CD4-positive, alpha-beta T cell (primary cell): ENCODE measurements at regions not wholly inside any gene's neighbourhood (a gene's known extent, or its start where the extent isn't known, plus 50 kb on each side); places are given as distances from the start of the nearest gene placed in this dataset.

ENCODE experiments used
- ATAC-seq: fragments of 200-7000 bp; cut with Tn5 transposase; one replicate; pipeline ENCODE4 v1.10.0; 2022; ENCODE audit warnings: mild to moderate bottlenecking; ENCODE audit not compliant: poor library complexity
- CTCF ChIA-PET: fragments of 350-600 bp; sonication (Branson Sonifier 250); formaldehyde crosslinking; loops from one replicate; lab custom pipeline; 2021; ENCODE audit warnings: antibody characterized with exemption, inconsistent platforms; lab: Charles Lee
- POLR2A ChIA-PET: fragments of 350-600 bp; sonication (Branson Sonifier 250); formaldehyde crosslinking; loops from one replicate; lab custom pipeline; 2021; ENCODE audit warnings: antibody characterized with exemption, inconsistent platforms; lab: Charles Lee
- DNase-seq, 14 experiments: peaks; one replicate each; pipeline ENCODE4 v3.0.0-alpha.2; 2013 to 2020; ENCODE audit warnings: mixed read lengths in 2 of 14
- H3K27ac ChIP-seq, 2 donors: one replicate each; pipeline versions ENCODE4 v1.5.1 to v1.7.0; 2013; ENCODE audit warnings: low read length in 2 of 2, low read depth in 1 of 2, mild to moderate bottlenecking in 1 of 2
- H3K27me3 ChIP-seq, 2 experiments: 1 replicate in 1 of 2; 2 replicates in 1 of 2; pipeline versions ENCODE4 v1.6.1 to v1.7.0; 2013; ENCODE audit warnings: low read length in 2 of 2, control low read depth in 1 of 2, mild to moderate bottlenecking in 1 of 2, moderate library complexity in 1 of 2; ENCODE audit not compliant: insufficient read depth in 2 of 2, control insufficient read depth in 1 of 2
- H3K36me3 ChIP-seq: one replicate; pipeline ENCODE4 v1.6.1; 2013; ENCODE audit warnings: low read length, control low read depth; ENCODE audit not compliant: insufficient read depth
- H3K4me1 ChIP-seq: one replicate; pipeline ENCODE4 v1.6.1; 2013; ENCODE audit warnings: low read length, control low read depth; ENCODE audit not compliant: insufficient read depth
- H3K4me3 ChIP-seq: one replicate; pipeline ENCODE4 v1.5.1; 2013; ENCODE audit warnings: mild to moderate bottlenecking, low read length, moderate library complexity
- H3K9me3 ChIP-seq, 2 experiments: 1 replicate in 1 of 2; 2 replicates in 1 of 2; pipeline versions ENCODE4 v1.6.1 to v1.7.0; 2013; ENCODE audit warnings: low read length in 2 of 2, mild to moderate bottlenecking in 2 of 2, control low read depth in 1 of 2, moderate library complexity in 1 of 2; ENCODE audit not compliant: control insufficient read depth in 1 of 2, insufficient read depth in 1 of 2
- H3K27ac Mint-ChIP-seq: one replicate; pipeline ENCODE4 v1.8.0; 2020; ENCODE audit warnings: mixed read lengths
- H3K27me3 Mint-ChIP-seq: one replicate; pipeline ENCODE4 v1.8.0; 2021; ENCODE audit warnings: mixed read lengths
- H3K36me3 Mint-ChIP-seq: one replicate; pipeline ENCODE4 v1.8.0; 2021; ENCODE audit warnings: low read depth, mixed read lengths
- H3K4me1 Mint-ChIP-seq: one replicate; pipeline ENCODE4 v1.8.0; 2021; ENCODE audit warnings: low read depth, mixed read lengths
- H3K4me3 Mint-ChIP-seq: one replicate; pipeline ENCODE4 v1.8.0; 2020; ENCODE audit warnings: mild to moderate bottlenecking, mixed read lengths
- H3K9me3 Mint-ChIP-seq: one replicate; pipeline ENCODE4 v1.8.0; 2020; ENCODE audit warnings: mixed read lengths
- CTCF ChIP-seq: fragments of 200-600 bp; IDR thresholded peaks from one replicate; pipeline ENCODE4 v1.8.0; 2022; ENCODE audit warnings: antibody characterized with exemption, mild to moderate bottlenecking
- intact Hi-C, 2 experiments: fragments of 100-400 bp; cut with DNase I in 1 of 2; cut with micrococcal nuclease in 1 of 2; formaldehyde crosslinking; loops; one replicate each; pipeline versions ENCODE4 v1.15.1 to v1.9.0; 2023 to 2025; cut with DNase I, micrococcal nuclease

GRCh38 chr10:120666308-120666707 is 184.9 kb upstream of the WDR11 start:
- DNase-seq: no peak
- H3K4me3 ChIP-seq: no peak overlapping the region
- Mint-ChIP-seq H3K4me3 (no peak overlapping the region), H3K9me3 (no peaks in the 10 kb centered on the region), H3K4me1 (no peaks in the 10 kb centered on the region), H3K36me3 (no peaks in the 10 kb centered on the region), H3K27me3 (peaks cover 5% of the 10 kb centered on the region), H3K27ac (no peak overlapping the region)
- peaks cover 0 to 4% of the 10 kb centered on the region in 2 experiments for H3K27me3 ChIP-seq
- ChIA-PET CTCF (no interaction called here), POLR2A (no interaction called here)
- H3K27ac ChIP-seq: no peak overlapping the region
- no peak for TF ChIP-seq CTCF
- intact Hi-C loops: no loop called here
- no peak for ATAC-seq
- no peaks in the 10 kb centered on the region for H3K4me1 ChIP-seq
- peaks cover 0 to 11% of the 10 kb centered on the region in 2 experiments for H3K9me3 ChIP-seq
- no peaks in the 10 kb centered on the region for H3K36me3 ChIP-seq

GRCh38 chr10:120667276-120667675 is 183.9 kb upstream of the WDR11 start:
- no peaks in the 10 kb centered on the region for H3K36me3 Mint-ChIP-seq
- CTCF ChIA-PET: no interaction called here
- Histone ChIP-seq H3K4me1 (no peaks in the 10 kb centered on the region), H3K4me3 (no peak overlapping the region), H3K36me3 (no peaks in the 10 kb centered on the region), H3K27ac (no peak overlapping the region), H3K27me3 (peaks cover 0 to 4% of the 10 kb centered on the region in 2 experiments), H3K9me3 (peaks cover 0 to 15% of the 10 kb centered on the region in 2 experiments)
- POLR2A ChIA-PET: no interaction called here
- no peak for ATAC-seq
- intact Hi-C loops: no loop called here
- no peak overlapping the region for H3K4me3 Mint-ChIP-seq
- no peaks in the 10 kb centered on the region for H3K9me3 Mint-ChIP-seq
- no peaks in the 10 kb centered on the region for H3K4me1 Mint-ChIP-seq
- DNase-seq: no peak
- no peak overlapping the region for H3K27ac Mint-ChIP-seq
- TF ChIP-seq CTCF: no peak
- H3K27me3 Mint-ChIP-seq: peaks cover 5% of the 10 kb centered on the region

- intact Hi-C loops: no loop called here
- CTCF ChIA-PET: no interaction called here
Observed at GRCh38 chr10:120671491-120671890, 179.7 kb upstream of the WDR11 start.

More at GRCh38 chr10:120671491-120671890, 179.7 kb upstream of the WDR11 start:
- Mint-ChIP-seq H3K27me3 (peaks cover 5% of the 10 kb centered on the region), H3K4me3 (no peak overlapping the region), H3K36me3 (no peaks in the 10 kb centered on the region), H3K4me1 (no peaks in the 10 kb centered on the region), H3K9me3 (peaks cover 9% of the 10 kb centered on the region), H3K27ac (no peak overlapping the region)
- H3K4me3 ChIP-seq: no peak overlapping the region
- DNase-seq: no peak
- H3K36me3 ChIP-seq: no peaks in the 10 kb centered on the region
- peaks cover 0 to 4% of the 10 kb centered on the region in 2 experiments for H3K27me3 ChIP-seq
- ATAC-seq: no peak
- no peak for TF ChIP-seq CTCF
- POLR2A ChIA-PET: no interaction called here
- H3K27ac ChIP-seq: no peak overlapping the region
- no peaks in the 10 kb centered on the region for H3K4me1 ChIP-seq
- H3K9me3 ChIP-seq: peaks cover 0 to 15% of the 10 kb centered on the region in 2 experiments
